HG02981 (cell line): ENCODE measurements at regions not wholly inside any gene's neighbourhood (a gene's known extent, or its start where the extent isn't known, plus 50 kb on each side); places are given as distances from the start of the nearest gene placed in this dataset.
"Not testable (repeated sequence)": the region's sequence is repeated elsewhere in the genome, so short reads cannot be mapped to it uniquely, and the experiment has no call there.

Source experiments
- ATAC-seq: cut with Tn5 transposase; IDR thresholded peaks from one replicate; pipeline ENCODE4 v1.9.1; 2021; ENCODE audit warnings: mild to moderate bottlenecking, moderate library complexity; ENCODE audit not compliant: unreplicated experiment

DNA sequence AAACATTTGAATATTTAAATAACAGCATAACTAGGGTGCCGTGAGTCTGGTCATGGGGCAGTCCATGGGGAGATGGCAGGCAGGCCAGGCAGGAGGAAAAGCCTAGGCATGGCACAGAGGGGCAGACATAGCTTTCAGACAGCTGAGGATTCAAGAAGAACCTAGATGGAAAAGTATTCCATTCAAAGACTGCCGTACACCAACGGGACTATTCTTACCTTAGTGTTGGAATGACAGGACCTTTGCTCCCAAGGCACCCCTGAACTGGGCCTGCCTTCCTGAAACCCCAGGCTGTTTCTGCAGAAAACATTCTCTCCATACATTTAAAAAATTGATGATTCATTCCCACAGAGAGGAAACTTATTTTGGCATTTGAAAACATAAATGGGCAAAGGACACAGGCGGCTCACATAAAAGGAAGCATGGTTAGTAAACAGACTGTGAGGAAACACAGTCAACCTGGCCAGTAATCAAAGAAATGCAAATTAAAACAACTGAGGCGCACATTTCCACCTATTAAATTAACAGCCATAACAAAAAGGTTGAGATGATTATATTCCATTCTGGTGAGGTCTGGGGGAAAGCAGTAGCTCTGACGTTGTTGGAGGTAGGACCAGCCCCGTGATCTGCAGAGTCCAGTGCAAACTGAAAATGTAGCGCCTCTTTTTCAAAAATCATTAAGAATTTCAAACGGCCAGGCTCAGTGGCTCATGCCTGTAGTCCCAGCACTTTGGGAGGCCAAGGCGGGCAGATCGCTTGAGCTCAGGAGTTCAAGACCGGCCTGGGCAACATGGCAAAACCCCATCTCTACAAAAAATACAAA lies 71.3 kb upstream of the SMAD3 start:
- ATAC-seq, result no peak

DNA sequence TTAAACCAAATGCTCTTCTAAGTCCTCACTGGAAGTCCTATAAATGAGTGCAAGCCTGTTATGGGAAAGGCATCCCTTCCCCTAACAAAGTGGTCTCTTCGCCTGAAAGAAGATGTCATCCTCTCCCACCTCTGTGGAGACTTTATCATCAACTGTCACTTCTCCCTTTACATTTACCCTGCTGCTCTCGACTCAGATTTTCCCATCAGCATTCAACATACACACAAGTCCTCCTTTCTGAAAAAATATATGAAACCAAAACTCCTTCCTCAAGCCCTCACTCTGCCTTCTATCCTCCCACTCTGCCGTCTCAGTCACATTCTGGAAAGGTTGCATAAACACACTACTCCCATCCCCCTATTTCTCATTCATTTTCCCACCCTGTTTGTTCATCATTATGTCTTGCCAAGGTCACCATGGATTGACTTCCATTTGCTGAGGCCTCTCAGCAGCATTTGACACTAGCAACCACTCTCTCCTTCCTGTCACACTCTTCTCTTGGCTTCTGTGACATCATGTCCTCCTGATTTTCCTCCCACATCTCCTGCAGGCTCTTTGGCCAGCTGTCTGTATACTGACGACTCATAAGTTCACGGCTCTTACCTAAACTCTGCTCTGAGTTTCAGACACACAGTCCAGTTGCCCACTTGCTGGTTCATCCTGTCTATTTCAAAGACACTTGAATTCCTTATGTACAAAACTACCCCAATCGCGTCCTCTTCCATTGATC lies 70.3 kb upstream of the SMAD3 start:
- ATAC-seq, result no peak

- no peak for ATAC-seq
Observed at GRCh38 chr15:66996094-66996493, 69.3 kb upstream of the SMAD3 start.

DNA sequence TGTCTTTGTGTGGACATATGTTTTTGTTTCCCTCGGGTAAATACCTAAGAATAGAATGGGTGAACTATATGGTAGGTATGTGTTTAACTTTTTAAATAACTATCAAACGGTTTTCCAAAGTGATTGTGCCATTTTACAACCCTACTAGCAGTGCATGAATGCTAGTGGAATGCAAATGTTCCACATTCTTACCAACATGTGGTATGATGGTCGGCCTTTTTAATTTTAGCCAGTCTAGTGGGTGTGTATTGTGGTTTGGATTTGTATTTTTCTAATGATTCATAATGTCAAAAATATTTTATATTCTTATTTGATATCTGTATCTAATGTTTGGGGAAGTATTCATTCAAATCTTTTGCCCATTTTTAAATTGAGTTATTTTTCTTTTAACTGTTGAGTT lies 68.2 kb upstream of the SMAD3 start:
- ATAC-seq, result no peak

DNA sequence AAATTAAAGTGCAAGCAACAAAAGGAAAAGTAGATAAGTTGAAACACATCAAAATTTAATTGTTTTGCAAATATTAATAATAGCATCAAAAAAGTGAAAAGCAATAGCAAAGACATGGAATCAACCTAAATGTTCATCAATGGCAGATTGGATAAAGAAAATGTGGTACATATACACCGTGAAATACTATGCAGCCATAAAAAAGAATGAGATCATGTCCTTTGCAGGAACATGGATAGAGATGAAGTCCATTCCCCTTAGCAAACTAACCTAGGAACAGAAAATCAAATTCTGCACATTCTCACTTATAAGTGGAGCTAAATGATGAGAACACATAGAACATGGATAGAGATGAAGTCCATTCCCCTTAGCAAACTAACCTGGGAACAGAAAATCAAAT lies 67.2 kb upstream of the SMAD3 start:
- not testable (repeated sequence) for ATAC-seq

- no peak for ATAC-seq
Observed at GRCh38 chr15:66999046-66999968, 66.1 kb upstream of the SMAD3 start.

- ATAC-seq, result no peak
Observed at GRCh38 chr15:67000896-67001295, 64.5 kb upstream of the SMAD3 start.

GRCh38 chr15:67002368-67002767 lies 63.0 kb upstream of the SMAD3 start:
- no peak for ATAC-seq

DNA sequence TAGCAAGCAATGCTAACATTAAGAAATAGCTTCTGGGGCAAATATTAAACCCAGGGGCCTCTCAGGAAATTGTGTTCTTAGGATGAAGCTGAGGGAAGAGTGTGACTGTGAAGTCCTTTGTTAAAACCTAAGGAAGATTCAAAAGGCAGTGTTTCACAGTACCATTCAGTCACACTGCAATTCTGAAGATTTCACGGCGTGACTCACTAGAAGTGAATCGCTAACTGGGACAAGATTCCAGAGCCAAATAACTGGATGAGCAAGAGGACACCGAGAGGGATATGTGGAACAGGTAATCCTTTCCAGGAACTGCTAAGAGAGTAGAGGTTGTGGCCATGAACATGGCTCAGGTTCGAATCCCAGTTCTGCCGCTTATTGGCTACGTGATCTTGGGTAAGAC lies 61.8 kb upstream of the SMAD3 start:
- no peak for ATAC-seq

DNA sequence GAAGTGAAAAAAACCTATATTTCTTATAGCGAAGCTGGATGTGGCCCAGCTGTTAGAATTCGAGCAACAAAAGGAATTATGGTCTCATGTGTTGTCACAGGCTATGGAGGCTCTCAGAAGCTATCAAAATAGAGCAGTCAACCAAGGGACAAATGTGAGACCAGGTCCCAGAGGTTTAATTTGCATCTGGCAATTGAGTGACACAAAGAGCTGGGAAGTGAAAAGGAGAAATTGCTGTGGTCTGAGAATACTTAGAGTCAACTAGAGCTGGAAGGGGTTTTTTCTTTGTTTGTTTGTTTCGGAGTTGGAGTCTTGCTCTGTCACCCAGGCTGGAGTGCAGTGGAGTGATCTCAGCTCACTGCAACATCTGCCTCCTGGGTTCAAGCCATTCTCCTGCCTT lies 61.3 kb upstream of the SMAD3 start:
- ATAC-seq, result no peak

DNA sequence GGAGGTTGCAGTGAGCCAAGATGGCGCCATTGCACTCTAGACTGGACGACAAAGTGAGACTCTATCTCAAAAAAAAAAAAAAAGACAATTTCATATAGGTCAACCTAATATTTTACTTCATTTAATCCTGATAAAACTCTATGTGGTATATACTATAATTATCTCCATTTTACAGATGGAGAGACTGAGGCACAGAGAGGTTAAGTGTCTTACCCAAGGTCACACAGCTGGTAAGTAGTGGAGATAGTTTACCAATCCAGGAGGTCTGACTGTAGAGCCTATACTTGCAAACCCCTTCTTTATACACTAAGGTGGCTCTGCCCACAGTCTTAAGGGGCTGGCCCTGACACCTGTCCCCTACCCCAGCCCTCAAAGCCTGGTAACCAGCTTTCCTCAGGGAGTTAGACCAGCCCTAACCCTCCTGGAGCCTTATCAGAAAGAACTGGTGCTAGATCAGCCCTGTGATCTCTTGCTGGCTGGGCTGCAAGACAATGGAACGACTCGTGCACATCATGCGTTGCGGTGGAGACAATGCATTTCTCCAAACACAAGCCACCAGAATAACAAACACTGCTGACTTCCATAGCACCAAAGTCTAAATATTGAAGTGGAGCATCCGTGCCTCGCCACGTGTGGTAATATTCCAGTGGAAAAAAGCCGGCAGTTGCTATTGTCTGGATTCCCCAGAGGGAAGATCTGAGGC lies 60.0 kb upstream of the SMAD3 start:
- no peak for ATAC-seq

DNA sequence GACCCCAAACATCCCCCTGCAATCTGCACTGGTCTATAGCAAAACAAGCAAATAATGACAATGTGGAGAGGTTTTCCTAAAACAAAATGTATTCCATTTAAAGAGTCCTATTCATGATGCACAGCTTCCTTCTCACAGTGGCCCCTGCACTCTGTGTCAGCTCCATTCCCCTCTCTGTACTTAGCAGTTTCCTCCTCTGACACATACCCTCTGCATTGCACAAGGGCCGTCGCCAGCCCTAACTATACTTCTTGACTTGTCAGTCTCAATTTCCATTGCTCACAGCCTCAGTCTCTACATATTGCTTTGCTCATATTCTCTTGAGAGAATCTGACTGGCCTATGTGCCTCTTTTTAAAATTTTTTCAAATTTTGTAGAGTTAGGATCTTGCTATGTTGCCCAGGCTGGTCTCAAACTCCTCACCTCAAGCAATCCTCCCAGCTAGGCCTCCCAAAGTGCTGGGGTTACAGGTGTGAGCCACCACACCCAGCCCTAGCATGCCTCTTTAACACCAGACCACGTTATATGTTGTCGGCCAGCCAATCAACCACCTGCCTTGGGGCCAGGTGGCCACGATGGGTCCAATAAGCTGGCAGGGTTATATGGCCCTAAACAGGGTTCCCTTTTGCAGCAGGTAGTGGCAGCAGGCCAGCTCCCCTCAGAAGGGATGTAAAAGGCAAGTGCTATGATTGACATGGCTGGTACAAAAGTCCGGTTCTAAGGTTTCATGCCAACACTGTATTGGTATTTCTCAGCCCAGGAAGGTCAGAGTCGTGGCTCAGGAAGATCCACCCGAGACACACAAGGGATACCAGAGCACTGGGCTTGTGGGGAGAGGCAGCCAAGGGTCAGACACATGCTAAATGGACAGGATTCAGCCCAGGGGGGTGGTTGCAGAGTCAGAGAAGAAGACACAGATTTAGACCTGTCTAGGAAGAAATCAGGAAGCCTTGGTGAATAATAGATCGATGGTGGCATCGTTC lies 59.0 kb upstream of the SMAD3 start:
- no peak for ATAC-seq

- no peak for ATAC-seq
Observed at GRCh38 chr15:67009576-67010569, 55.5 kb upstream of the SMAD3 start.

- ATAC-seq, result no peak
Observed at GRCh38 chr15:67010898-67011616, 54.3 kb upstream of the SMAD3 start.

GRCh38 chr15:67011617-67012005 lies 53.8 kb upstream of the SMAD3 start:
- ATAC-seq, result no peak

DNA sequence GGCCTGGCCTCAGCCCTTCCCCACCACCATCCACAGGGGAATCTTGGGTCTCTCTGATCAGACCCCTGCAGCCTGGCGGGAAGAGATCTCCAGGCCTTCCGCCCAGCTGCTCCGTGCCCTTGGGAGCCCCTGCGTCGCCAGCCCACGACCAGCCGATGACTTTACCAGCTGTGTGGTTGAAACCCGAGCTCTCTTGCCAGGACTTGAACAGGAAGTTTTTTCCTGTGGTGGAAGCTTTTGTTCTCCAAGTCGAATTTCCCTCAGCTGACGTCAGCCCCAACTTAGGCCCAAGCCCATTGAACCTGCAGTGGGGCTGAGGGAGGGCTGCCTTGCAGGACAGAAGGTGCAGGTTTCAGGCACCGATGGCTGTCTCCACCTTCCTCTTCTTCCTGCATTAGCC lies 51.7 kb upstream of the SMAD3 start:
- no peak for ATAC-seq
